Astrocyte (in vitro differentiated cells and primary cell): ENCODE measurements at regions not wholly inside any gene's neighbourhood (a gene's known extent, or its start where the extent isn't known, plus 50 kb on each side); places are given as distances from the start of the nearest gene placed in this dataset.

ENCODE experiments used
- DNase-seq: peaks from one replicate; pipeline ENCODE4 v3.0.0-alpha.2; 2010; ENCODE audit warnings: low read depth
- FAIRE-seq: peaks from 2 replicates; lab custom pipeline; 2011; peaks lifted over from hg19 to GRCh38; lab: Jason Lieb, UNC
- H2AFZ ChIP-seq: 2 replicates; pipeline ENCODE4 v1.6.0; 2012; ENCODE audit warnings: low read depth, low read length, inconsistent platforms
- H3K27ac ChIP-seq: 2 replicates; pipeline ENCODE4 v1.5.1; 2011; ENCODE audit warnings: low read depth, low read length, inconsistent platforms
- H3K27me3 ChIP-seq: 2 replicates; pipeline ENCODE4 v1.6.0; 2011; ENCODE audit warnings: low read length, inconsistent platforms; ENCODE audit not compliant: insufficient read depth
- H3K36me3 ChIP-seq: 2 replicates; pipeline ENCODE4 v1.5.1; 2011; ENCODE audit warnings: low read length, inconsistent platforms; ENCODE audit not compliant: insufficient read depth
- H3K4me1 ChIP-seq: 2 replicates; pipeline ENCODE4 v1.5.1; 2011; ENCODE audit warnings: low read length, inconsistent platforms; ENCODE audit not compliant: insufficient read depth
- H3K4me2 ChIP-seq: 2 replicates; pipeline ENCODE4 v1.6.0; 2012; ENCODE audit warnings: low read length, inconsistent platforms
- H3K4me3 ChIP-seq: 2 replicates; pipeline ENCODE4 v1.5.1; 2011; ENCODE audit warnings: low read depth, mild to moderate bottlenecking, low read length, inconsistent platforms; ENCODE audit not compliant: insufficient read depth
- H3K79me2 ChIP-seq: 2 replicates; pipeline ENCODE4 v1.6.0; 2012; ENCODE audit warnings: mild to moderate bottlenecking, low read length, inconsistent platforms; ENCODE audit not compliant: insufficient read depth
- H3K9ac ChIP-seq: 2 replicates; pipeline ENCODE4 v1.6.0; 2012; ENCODE audit warnings: mild to moderate bottlenecking, low read length, inconsistent platforms
- H3K9me3 ChIP-seq: 2 replicates; pipeline ENCODE4 v1.5.1; 2012; ENCODE audit warnings: low read depth, mild to moderate bottlenecking, low read length, inconsistent platforms; ENCODE audit not compliant: insufficient read depth
- H4K20me1 ChIP-seq: 2 replicates; pipeline ENCODE4 v1.6.0; 2012; ENCODE audit warnings: low read length, inconsistent platforms; ENCODE audit not compliant: insufficient read depth
- H3K27ac Mint-ChIP-seq: one replicate; pipeline ENCODE4 v1.8.0; 2021; ENCODE audit warnings: mild to moderate bottlenecking, mixed read lengths; ENCODE audit not compliant: unreplicated experiment
- H3K27me3 Mint-ChIP-seq: one replicate; pipeline ENCODE4 v1.8.0; 2021; ENCODE audit warnings: low read depth, mixed read lengths; ENCODE audit not compliant: unreplicated experiment
- H3K36me3 Mint-ChIP-seq: one replicate; pipeline ENCODE4 v1.8.0; 2021; ENCODE audit warnings: low read depth, mixed read lengths; ENCODE audit not compliant: unreplicated experiment
- H3K4me1 Mint-ChIP-seq: one replicate; pipeline ENCODE4 v1.8.0; 2021; ENCODE audit warnings: low read depth, mixed read lengths; ENCODE audit not compliant: unreplicated experiment
- H3K4me3 Mint-ChIP-seq: one replicate; pipeline ENCODE4 v1.8.0; 2021; ENCODE audit warnings: mild to moderate bottlenecking, moderate library complexity, mixed read lengths; ENCODE audit not compliant: unreplicated experiment
- H3K9me3 Mint-ChIP-seq: one replicate; pipeline ENCODE4 v1.8.0; 2021; ENCODE audit warnings: mild to moderate bottlenecking, mixed read lengths; ENCODE audit not compliant: unreplicated experiment
- EZH2 ChIP-seq: IDR thresholded peaks from 2 replicates; pipeline ENCODE4 v1.6.1; 2012; ENCODE audit warnings: mild to moderate bottlenecking, low read length, inconsistent platforms; ENCODE audit not compliant: insufficient read depth
- TF ChIP-seq, protein P1 (sequence below): IDR thresholded peaks from 2 replicates; pipeline ENCODE4 v1.5.1; 2011; ENCODE audit warnings: low read depth, mild to moderate bottlenecking, inconsistent platforms, low read length, moderate library complexity; ENCODE audit not compliant: insufficient read depth

DNA sequence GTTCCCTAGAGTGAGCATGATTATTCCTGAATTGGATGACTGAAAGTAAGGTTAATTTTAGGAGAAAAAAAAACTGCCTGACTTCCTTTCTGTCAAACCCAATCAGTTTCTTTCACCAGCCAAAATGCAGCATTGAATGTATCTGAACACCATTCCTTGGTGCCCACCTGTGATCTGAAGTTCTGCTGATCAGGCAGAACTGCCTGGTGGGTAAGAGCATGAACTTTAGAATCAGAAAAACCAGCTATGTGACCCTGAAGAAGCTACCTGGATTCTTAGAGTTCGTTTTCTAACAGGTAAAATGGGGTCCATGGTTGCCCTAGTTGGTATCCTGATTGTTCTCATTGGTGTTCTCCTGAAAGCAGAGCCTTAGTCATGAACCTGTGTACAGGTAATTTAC is 506.9 kb downstream of the MED13L start:
- no peaks in the 10 kb centered on the region for H3K4me1 ChIP-seq
- H3K27me3 Mint-ChIP-seq = peaks cover 32% of the 10 kb centered on the region
- H3K27me3 ChIP-seq = no peaks in the 10 kb centered on the region
- no peaks in the 10 kb centered on the region for H3K79me2 ChIP-seq
- H3K4me1 Mint-ChIP-seq = no peaks in the 10 kb centered on the region
- H2AFZ ChIP-seq = no peak overlapping the region
- no peaks in the 10 kb centered on the region for H3K36me3 Mint-ChIP-seq
- H4K20me1 ChIP-seq = no peaks in the 10 kb centered on the region
- no peaks in the 10 kb centered on the region for H3K36me3 ChIP-seq
- no peak overlapping the region for H3K27ac Mint-ChIP-seq
- no peak overlapping the region for H3K27ac ChIP-seq
- H3K4me3 Mint-ChIP-seq = no peak overlapping the region
- FAIRE-seq = no peak
- no peak overlapping the region for H3K9ac ChIP-seq
- no peak overlapping the region for H3K4me3 ChIP-seq
- TF ChIP-seq, protein P1, sequence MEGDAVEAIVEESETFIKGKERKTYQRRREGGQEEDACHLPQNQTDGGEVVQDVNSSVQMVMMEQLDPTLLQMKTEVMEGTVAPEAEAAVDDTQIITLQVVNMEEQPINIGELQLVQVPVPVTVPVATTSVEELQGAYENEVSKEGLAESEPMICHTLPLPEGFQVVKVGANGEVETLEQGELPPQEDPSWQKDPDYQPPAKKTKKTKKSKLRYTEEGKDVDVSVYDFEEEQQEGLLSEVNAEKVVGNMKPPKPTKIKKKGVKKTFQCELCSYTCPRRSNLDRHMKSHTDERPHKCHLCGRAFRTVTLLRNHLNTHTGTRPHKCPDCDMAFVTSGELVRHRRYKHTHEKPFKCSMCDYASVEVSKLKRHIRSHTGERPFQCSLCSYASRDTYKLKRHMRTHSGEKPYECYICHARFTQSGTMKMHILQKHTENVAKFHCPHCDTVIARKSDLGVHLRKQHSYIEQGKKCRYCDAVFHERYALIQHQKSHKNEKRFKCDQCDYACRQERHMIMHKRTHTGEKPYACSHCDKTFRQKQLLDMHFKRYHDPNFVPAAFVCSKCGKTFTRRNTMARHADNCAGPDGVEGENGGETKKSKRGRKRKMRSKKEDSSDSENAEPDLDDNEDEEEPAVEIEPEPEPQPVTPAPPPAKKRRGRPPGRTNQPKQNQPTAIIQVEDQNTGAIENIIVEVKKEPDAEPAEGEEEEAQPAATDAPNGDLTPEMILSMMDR = no peak
- TF ChIP-seq EZH2 = no peak
- H3K4me2 ChIP-seq = no peak overlapping the region
- no peaks in the 10 kb centered on the region for H3K9me3 ChIP-seq
- no peak for DNase-seq
- peaks cover 4% of the 10 kb centered on the region for H3K9me3 Mint-ChIP-seq

DNA sequence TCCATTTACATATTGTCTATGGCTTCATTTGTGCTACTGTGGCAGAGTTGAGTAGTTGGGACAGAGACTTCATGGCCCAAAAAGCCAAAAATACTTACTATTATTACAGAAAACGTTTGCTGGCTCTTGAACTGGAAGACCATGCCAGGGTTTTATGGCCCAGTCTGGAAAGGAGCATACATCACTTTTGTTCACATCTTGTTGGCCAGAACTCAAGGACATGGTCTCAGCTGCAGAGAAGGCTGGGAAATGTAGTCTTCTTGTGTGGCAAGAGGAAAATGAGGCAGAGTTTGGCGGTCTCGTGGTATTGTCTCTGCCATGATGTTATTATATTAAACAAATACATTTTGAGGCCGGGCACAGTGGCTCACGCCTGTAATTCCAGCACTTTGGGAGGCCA is 509.6 kb downstream of the MED13L start:
- FAIRE-seq (no peak), DNase-seq (no peak)
- Histone ChIP-seq H3K36me3 (no peaks in the 10 kb centered on the region), H2AFZ (no peak overlapping the region), H3K27ac (no peak overlapping the region), H4K20me1 (no peaks in the 10 kb centered on the region), H3K27me3 (no peaks in the 10 kb centered on the region), H3K79me2 (no peaks in the 10 kb centered on the region), H3K4me2 (no peak overlapping the region), H3K9ac (no peak overlapping the region), H3K9me3 (no peaks in the 10 kb centered on the region), H3K4me3 (no peak overlapping the region), H3K4me1 (no peaks in the 10 kb centered on the region)
- TF ChIP-seq EZH2 = no peak
- TF ChIP-seq, protein P1 = no peak
- Mint-ChIP-seq H3K36me3 (no peaks in the 10 kb centered on the region), H3K27ac (no peak overlapping the region), H3K27me3 (peaks cover 23% of the 10 kb centered on the region), H3K9me3 (peaks cover 2% of the 10 kb centered on the region), H3K4me3 (no peak overlapping the region), H3K4me1 (no peaks in the 10 kb centered on the region)

DNA sequence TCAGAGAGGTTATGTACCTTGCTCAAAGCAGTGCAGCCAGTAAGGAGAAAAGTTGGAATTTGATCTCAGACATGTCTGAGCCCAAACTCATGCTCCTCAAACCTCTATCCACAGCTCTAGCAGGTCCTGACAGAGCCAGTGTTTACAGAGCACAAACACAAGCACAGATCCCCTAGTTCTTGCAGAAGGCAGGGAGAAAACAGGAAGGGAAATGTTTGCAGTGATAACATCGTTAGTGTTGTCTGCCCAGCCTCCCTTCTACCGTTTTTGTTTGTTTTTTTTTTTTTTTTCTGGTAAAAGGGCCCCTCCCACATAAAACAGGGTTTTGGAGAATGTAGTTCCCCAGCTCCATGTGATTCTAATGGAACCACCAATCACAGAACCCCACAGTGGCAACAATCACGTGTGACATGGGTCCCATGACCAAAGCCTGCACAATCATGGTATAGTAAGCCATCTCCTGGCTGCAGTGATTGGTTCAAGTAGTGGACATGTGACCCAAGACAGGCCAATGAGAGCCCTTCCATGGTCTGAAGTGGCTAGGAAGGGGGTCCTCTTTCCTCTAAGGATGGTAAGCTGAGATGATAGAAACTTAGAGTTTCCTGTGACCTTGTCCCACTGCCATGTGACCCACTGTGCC is 513.4 kb downstream of the MED13L start:
- H3K4me1 Mint-ChIP-seq = no peaks in the 10 kb centered on the region
- Histone ChIP-seq H3K27ac (no peak overlapping the region), H3K9ac (no peak overlapping the region), H2AFZ (no peak overlapping the region), H4K20me1 (no peaks in the 10 kb centered on the region), H3K4me2 (no peak overlapping the region), H3K79me2 (no peaks in the 10 kb centered on the region), H3K9me3 (no peaks in the 10 kb centered on the region), H3K4me1 (no peaks in the 10 kb centered on the region), H3K27me3 (no peaks in the 10 kb centered on the region), H3K4me3 (no peak overlapping the region), H3K36me3 (no peaks in the 10 kb centered on the region)
- no peak overlapping the region for H3K27ac Mint-ChIP-seq
- no peaks in the 10 kb centered on the region for H3K9me3 Mint-ChIP-seq
- TF ChIP-seq, protein P1 = no peak
- TF ChIP-seq EZH2 = no peak
- H3K4me3 Mint-ChIP-seq = no peak overlapping the region
- FAIRE-seq (no peak), DNase-seq (no peak)
- peaks cover 20% of the 10 kb centered on the region for H3K27me3 Mint-ChIP-seq
- H3K36me3 Mint-ChIP-seq = no peaks in the 10 kb centered on the region
